Fibroblast of lung (primary cell): ENCODE measurements at regions not wholly inside any gene's neighbourhood (a gene's known extent, or its start where the extent isn't known, plus 50 kb on each side); places are given as distances from the start of the nearest gene placed in this dataset.

Experiments used
- DNase-seq, 2 donors: peaks; one replicate each; pipeline versions ENCODE4 v3.0.0 to v3.0.0-alpha.2; 2010; ENCODE audit warnings: low read depth in 2 of 2
- H2AFZ ChIP-seq: 2 replicates; pipeline ENCODE4 v1.5.1; 2012; ENCODE audit warnings: low read length, control low read depth, inconsistent platforms
- H3K27ac ChIP-seq: 2 replicates; pipeline ENCODE4 v1.5.1; 2011; ENCODE audit warnings: low read length, control low read depth; ENCODE audit not compliant: insufficient read depth
- H3K27me3 ChIP-seq: 2 replicates; pipeline ENCODE4 v1.5.1; 2011; ENCODE audit warnings: mild to moderate bottlenecking, low read length; ENCODE audit not compliant: control insufficient read depth, insufficient read depth
- H3K36me3 ChIP-seq: 2 replicates; pipeline ENCODE4 v1.5.1; 2011; ENCODE audit warnings: low read length; ENCODE audit not compliant: control insufficient read depth, insufficient read depth
- H3K4me1 ChIP-seq: 2 replicates; pipeline ENCODE4 v1.5.1; 2011; ENCODE audit warnings: low read length; ENCODE audit not compliant: control insufficient read depth, insufficient read depth; ENCODE audit errors: extremely low read depth
- H3K4me2 ChIP-seq: 2 replicates; pipeline ENCODE4 v1.5.1; 2011; ENCODE audit warnings: low read length, control low read depth; ENCODE audit not compliant: insufficient read depth; ENCODE audit errors: extremely low read depth
- H3K4me3 ChIP-seq, 4 experiments: fragments of 200-600 bp in 1 of 4; sonication (generic) in 1 of 4; replicated peaks in 1 of 4; 2 replicates each; pipeline ENCODE4 v1.5.1; 2011 to 2016; ENCODE audit warnings: low read length in 4 of 4, low read depth in 3 of 4, mild to moderate bottlenecking in 3 of 4, control low read depth in 2 of 4, inconsistent platforms in 1 of 4, mixed read lengths in 1 of 4; ENCODE audit not compliant: insufficient read depth in 1 of 4; ENCODE audit errors: control extremely low read depth in 1 of 4
- H3K79me2 ChIP-seq: 2 replicates; pipeline ENCODE4 v1.5.1; 2012; ENCODE audit warnings: mild to moderate bottlenecking, low read length, inconsistent platforms; ENCODE audit not compliant: control insufficient read depth, insufficient read depth
- H3K9ac ChIP-seq: 2 replicates; pipeline ENCODE4 v1.5.1; 2011; ENCODE audit warnings: mild to moderate bottlenecking, low read length, control low read depth; ENCODE audit not compliant: insufficient read depth
- H3K9me3 ChIP-seq: 2 replicates; pipeline ENCODE4 v1.5.1; 2012; ENCODE audit warnings: low read depth, low read length; ENCODE audit not compliant: control insufficient read depth, insufficient read depth
- H4K20me1 ChIP-seq: 2 replicates; pipeline ENCODE4 v1.5.1; 2011; ENCODE audit warnings: low read length; ENCODE audit not compliant: control insufficient read depth, insufficient read depth; ENCODE audit errors: extremely low read depth
- EZH2 ChIP-seq: IDR thresholded peaks from 2 replicates; pipeline ENCODE4 v1.5.1; 2012; ENCODE audit warnings: low read length, control low read depth, mild to moderate bottlenecking; ENCODE audit errors: missing control alignments
- TF ChIP-seq, protein P1 (sequence below), 2 donors: IDR thresholded peaks in 1 of 2; conservative IDR thresholded peaks in 1 of 2; 1 replicate in 1 of 2; 2 replicates in 1 of 2; pipeline ENCODE4 v1.5.1; 2011 to 2012; ENCODE audit warnings: low read length in 2 of 2, control low read depth in 1 of 2, inconsistent platforms in 1 of 2, low read depth in 1 of 2, mild to moderate bottlenecking in 1 of 2

DNA sequence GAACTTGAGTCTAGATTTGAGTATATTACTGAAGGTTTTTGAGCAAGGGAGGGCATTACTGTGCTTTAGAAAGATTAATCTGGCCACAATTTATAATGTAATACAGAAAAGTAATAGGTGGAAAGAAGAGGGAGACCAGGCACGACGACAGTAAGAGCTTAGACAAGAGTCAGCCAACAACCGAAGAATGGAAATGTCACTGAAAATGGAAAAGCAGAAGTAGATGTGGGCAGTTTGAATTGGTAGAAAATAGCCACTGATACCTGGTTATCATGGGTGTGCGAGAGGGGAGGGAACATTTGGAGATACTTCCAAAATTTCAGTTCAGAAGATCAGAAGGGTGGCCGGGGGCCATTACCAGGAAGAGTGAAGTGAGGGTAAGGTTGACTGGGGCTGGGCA, 339.1 kb downstream of the UTRN start:
- DNase-seq = no peak
- no peak overlapping the region for H3K4me2 ChIP-seq
- no peak overlapping the region for H3K4me3 ChIP-seq
- no peak for TF ChIP-seq EZH2
- TF ChIP-seq, protein P1, sequence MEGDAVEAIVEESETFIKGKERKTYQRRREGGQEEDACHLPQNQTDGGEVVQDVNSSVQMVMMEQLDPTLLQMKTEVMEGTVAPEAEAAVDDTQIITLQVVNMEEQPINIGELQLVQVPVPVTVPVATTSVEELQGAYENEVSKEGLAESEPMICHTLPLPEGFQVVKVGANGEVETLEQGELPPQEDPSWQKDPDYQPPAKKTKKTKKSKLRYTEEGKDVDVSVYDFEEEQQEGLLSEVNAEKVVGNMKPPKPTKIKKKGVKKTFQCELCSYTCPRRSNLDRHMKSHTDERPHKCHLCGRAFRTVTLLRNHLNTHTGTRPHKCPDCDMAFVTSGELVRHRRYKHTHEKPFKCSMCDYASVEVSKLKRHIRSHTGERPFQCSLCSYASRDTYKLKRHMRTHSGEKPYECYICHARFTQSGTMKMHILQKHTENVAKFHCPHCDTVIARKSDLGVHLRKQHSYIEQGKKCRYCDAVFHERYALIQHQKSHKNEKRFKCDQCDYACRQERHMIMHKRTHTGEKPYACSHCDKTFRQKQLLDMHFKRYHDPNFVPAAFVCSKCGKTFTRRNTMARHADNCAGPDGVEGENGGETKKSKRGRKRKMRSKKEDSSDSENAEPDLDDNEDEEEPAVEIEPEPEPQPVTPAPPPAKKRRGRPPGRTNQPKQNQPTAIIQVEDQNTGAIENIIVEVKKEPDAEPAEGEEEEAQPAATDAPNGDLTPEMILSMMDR (conservative IDR thresholded peaks at IDR 0.05 in 1 of 2, IDR thresholded peaks at IDR 0.05 in 1 of 2; ENCODE audit: low read depth in 1 of 2, low read length in 2 of 2) = no peak
- H4K20me1 ChIP-seq = no peaks in the 10 kb centered on the region
- H2AFZ ChIP-seq = no peak overlapping the region
- no peak overlapping the region for H3K27ac ChIP-seq
- H3K9me3 ChIP-seq = no peaks in the 10 kb centered on the region
- H3K79me2 ChIP-seq = no peaks in the 10 kb centered on the region
- H3K4me1 ChIP-seq = no peaks in the 10 kb centered on the region
- H3K9ac ChIP-seq = no peak overlapping the region
- H3K36me3 ChIP-seq = no peaks in the 10 kb centered on the region
- no peaks in the 10 kb centered on the region for H3K27me3 ChIP-seq

DNA sequence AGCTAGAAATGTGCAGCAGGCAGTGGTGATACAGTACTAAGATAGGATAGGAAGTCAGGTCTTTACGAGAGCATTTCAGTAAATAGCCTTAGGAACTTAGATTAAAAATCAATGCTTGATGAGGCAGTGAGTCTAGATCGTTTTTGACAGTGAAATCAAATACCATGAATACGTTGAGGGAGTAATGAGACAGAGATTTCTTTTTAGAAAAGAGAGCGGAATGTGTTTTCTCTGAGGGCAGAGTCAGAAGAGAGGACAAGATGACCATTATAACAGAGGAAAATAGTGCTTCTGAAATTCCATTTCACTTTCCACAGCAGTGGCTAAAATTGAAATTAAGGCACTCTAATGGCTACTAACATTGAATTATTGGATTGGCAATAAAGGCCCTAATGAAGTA, 339.6 kb downstream of the UTRN start:
- Histone ChIP-seq H3K27me3 (no peaks in the 10 kb centered on the region), H3K27ac (no peak overlapping the region), H3K36me3 (no peaks in the 10 kb centered on the region), H3K9ac (no peak overlapping the region), H2AFZ (no peak overlapping the region), H3K4me2 (no peak overlapping the region), H4K20me1 (no peaks in the 10 kb centered on the region), H3K4me1 (no peaks in the 10 kb centered on the region), H3K9me3 (no peaks in the 10 kb centered on the region), H3K79me2 (no peaks in the 10 kb centered on the region), H3K4me3 (no peak overlapping the region)
- no peak for DNase-seq
- TF ChIP-seq EZH2 = no peak
- TF ChIP-seq, protein P1 (conservative IDR thresholded peaks at IDR 0.05 in 1 of 2, IDR thresholded peaks at IDR 0.05 in 1 of 2; ENCODE audit: low read depth in 1 of 2, low read length in 2 of 2) = no peak

DNA sequence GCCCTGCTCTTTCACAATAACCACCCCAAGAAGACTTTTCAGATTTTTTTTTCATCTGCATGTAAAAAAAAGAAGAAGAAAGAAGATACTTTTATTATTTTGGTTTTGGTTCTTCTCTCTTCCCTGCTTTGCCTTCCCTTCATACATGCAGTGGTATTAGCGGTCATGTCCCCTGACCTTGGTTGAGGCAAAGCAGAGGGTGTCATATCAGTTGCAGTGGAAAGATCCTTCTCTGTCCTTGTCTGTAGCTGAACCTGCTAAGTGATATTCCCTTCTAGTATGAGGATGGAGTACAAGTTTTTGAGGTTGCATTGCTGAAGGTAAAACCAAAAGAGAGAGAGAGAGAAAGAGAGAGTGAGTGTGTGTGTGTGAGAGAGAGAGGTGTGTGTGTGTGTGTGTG, 345.7 kb downstream of the UTRN start:
- Histone ChIP-seq H3K9me3 (no peaks in the 10 kb centered on the region), H3K4me2 (no peak overlapping the region), H3K4me3 (no peak overlapping the region), H3K27ac (no peak overlapping the region), H3K27me3 (no peaks in the 10 kb centered on the region), H3K79me2 (no peaks in the 10 kb centered on the region), H3K36me3 (no peaks in the 10 kb centered on the region), H3K9ac (no peak overlapping the region), H3K4me1 (no peaks in the 10 kb centered on the region), H2AFZ (no peak overlapping the region), H4K20me1 (no peaks in the 10 kb centered on the region)
- no peak for DNase-seq
- TF ChIP-seq, protein P1 (conservative IDR thresholded peaks at IDR 0.05 in 1 of 2, IDR thresholded peaks at IDR 0.05 in 1 of 2; ENCODE audit: low read depth in 1 of 2, low read length in 2 of 2) = no peak
- TF ChIP-seq EZH2 = no peak
